DND-41 (cell line): ENCODE measurements at regions not wholly inside any gene's neighbourhood (a gene's known extent, or its start where the extent isn't known, plus 50 kb on each side); places are given as distances from the start of the nearest gene placed in this dataset.

Experiments used
- ATAC-seq: fragments of 200-7000 bp; cut with Tn5 transposase; 3 replicates; pipeline ENCODE4 v1.9.1; 2021; ENCODE audit warnings: low read depth; ENCODE audit not compliant: insufficient read depth
- DNase-seq: peaks from one replicate; pipeline ENCODE4 v3.0.0-alpha.2; 2020
- H2AFZ ChIP-seq: 2 replicates; pipeline ENCODE4 v1.6.0; 2012; ENCODE audit warnings: low read depth, low read length
- H3K27ac ChIP-seq: 2 replicates; pipeline ENCODE4 v1.5.1; 2012; ENCODE audit warnings: low read length, inconsistent platforms
- H3K27me3 ChIP-seq: fragments of 200-600 bp; sonication (generic); 2 replicates; pipeline ENCODE4 v1.6.0; 2012; ENCODE audit warnings: low read length, mild to moderate bottlenecking, inconsistent platforms; ENCODE audit not compliant: insufficient read depth, poor library complexity
- H3K36me3 ChIP-seq: 2 replicates; pipeline ENCODE4 v1.5.1; 2012; ENCODE audit warnings: low read length, inconsistent platforms; ENCODE audit not compliant: insufficient read depth
- H3K4me1 ChIP-seq: 2 replicates; pipeline ENCODE4 v1.5.1; 2012; ENCODE audit warnings: mild to moderate bottlenecking, low read length; ENCODE audit not compliant: insufficient read depth
- H3K4me2 ChIP-seq: 2 replicates; pipeline ENCODE4 v1.6.0; 2012; ENCODE audit warnings: mild to moderate bottlenecking, moderate library complexity, low read length, inconsistent platforms; ENCODE audit not compliant: insufficient read depth
- H3K4me3 ChIP-seq, 2 experiments: fragments of 200-600 bp in 1 of 2; shearing (Covaris generic) in 1 of 2; 2 replicates each; pipeline ENCODE4 v1.5.1; 2012 to 2016; ENCODE audit warnings: inconsistent platforms in 2 of 2, low read length in 2 of 2, mild to moderate bottlenecking in 2 of 2, low read depth in 1 of 2, moderate library complexity in 1 of 2
- H3K79me2 ChIP-seq: 2 replicates; pipeline ENCODE4 v1.6.0; 2012; ENCODE audit warnings: low read length, inconsistent platforms; ENCODE audit not compliant: insufficient read depth
- H3K9ac ChIP-seq: 2 replicates; pipeline ENCODE4 v1.6.0; 2012; ENCODE audit warnings: low read depth, mild to moderate bottlenecking, inconsistent platforms, low read length, moderate library complexity
- H3K9me3 ChIP-seq: 2 replicates; pipeline ENCODE4 v1.5.1; 2012; ENCODE audit warnings: low read length, moderate library complexity, mild to moderate bottlenecking, inconsistent platforms; ENCODE audit not compliant: insufficient read depth, severe bottlenecking
- H4K20me1 ChIP-seq: 2 replicates; pipeline ENCODE4 v1.6.0; 2012; ENCODE audit warnings: low read length; ENCODE audit not compliant: insufficient read depth
- EZH2 ChIP-seq: IDR thresholded peaks from 3 replicates; pipeline ENCODE4 v1.6.1; 2012; ENCODE audit warnings: borderline replicate concordance, low read depth, mild to moderate bottlenecking, moderate library complexity, low read length, inconsistent platforms; ENCODE audit not compliant: severe bottlenecking
- TF ChIP-seq, protein P1 (sequence below): IDR thresholded peaks from 2 replicates; pipeline ENCODE4 v1.5.1; 2012; ENCODE audit warnings: borderline replicate concordance, low read length, moderate library complexity, mild to moderate bottlenecking; ENCODE audit not compliant: poor library complexity, severe bottlenecking; ENCODE audit errors: extremely low read depth

GRCh38 chr2:7619203-7619970 is 702.2 kb downstream of the RNF144A start:
- Histone ChIP-seq H2AFZ (no peak overlapping the region), H3K9ac (no peak overlapping the region), H3K27ac (no peak overlapping the region), H3K36me3 (no peaks in the 10 kb centered on the region), H3K4me2 (no peak overlapping the region), H3K79me2 (no peaks in the 10 kb centered on the region), H3K27me3 (no peaks in the 10 kb centered on the region), H3K4me1 (no peaks in the 10 kb centered on the region), H3K9me3 (no peaks in the 10 kb centered on the region), H3K4me3 (no peak overlapping the region), H4K20me1 (no peaks in the 10 kb centered on the region)
- no peak for TF ChIP-seq EZH2
- TF ChIP-seq, protein P1, sequence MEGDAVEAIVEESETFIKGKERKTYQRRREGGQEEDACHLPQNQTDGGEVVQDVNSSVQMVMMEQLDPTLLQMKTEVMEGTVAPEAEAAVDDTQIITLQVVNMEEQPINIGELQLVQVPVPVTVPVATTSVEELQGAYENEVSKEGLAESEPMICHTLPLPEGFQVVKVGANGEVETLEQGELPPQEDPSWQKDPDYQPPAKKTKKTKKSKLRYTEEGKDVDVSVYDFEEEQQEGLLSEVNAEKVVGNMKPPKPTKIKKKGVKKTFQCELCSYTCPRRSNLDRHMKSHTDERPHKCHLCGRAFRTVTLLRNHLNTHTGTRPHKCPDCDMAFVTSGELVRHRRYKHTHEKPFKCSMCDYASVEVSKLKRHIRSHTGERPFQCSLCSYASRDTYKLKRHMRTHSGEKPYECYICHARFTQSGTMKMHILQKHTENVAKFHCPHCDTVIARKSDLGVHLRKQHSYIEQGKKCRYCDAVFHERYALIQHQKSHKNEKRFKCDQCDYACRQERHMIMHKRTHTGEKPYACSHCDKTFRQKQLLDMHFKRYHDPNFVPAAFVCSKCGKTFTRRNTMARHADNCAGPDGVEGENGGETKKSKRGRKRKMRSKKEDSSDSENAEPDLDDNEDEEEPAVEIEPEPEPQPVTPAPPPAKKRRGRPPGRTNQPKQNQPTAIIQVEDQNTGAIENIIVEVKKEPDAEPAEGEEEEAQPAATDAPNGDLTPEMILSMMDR: no peak
- ATAC-seq: no peak
- DNase-seq: no peak

DNA sequence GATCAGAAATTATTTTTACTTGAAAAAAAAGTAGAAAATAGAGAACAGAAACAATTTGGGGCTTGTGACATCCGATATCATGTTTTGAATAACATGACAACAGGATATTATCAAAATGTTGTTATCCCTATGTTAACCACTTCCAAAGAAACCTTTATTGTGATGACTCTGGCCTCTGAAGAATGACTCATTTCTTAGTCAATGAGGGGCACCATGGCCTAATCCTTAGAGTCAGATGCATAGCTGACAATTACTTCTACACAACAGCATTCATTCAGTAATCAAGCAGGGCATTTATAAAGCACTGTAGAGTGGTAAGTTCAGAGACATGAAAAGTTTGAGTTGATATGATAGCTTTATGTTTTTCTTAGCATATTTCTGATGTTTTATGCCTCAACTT is 703.0 kb downstream of the RNF144A start:
- DNase-seq: no peak
- Histone ChIP-seq H3K27me3 (no peaks in the 10 kb centered on the region), H3K79me2 (no peaks in the 10 kb centered on the region), H3K4me2 (no peak overlapping the region), H3K4me1 (no peaks in the 10 kb centered on the region), H3K9me3 (no peaks in the 10 kb centered on the region), H4K20me1 (no peaks in the 10 kb centered on the region), H3K4me3 (no peak overlapping the region), H3K9ac (no peak overlapping the region), H3K36me3 (no peaks in the 10 kb centered on the region), H2AFZ (no peak overlapping the region), H3K27ac (no peak overlapping the region)
- TF ChIP-seq, protein P1: no peak
- TF ChIP-seq EZH2: no peak
- no peak for ATAC-seq

DNA sequence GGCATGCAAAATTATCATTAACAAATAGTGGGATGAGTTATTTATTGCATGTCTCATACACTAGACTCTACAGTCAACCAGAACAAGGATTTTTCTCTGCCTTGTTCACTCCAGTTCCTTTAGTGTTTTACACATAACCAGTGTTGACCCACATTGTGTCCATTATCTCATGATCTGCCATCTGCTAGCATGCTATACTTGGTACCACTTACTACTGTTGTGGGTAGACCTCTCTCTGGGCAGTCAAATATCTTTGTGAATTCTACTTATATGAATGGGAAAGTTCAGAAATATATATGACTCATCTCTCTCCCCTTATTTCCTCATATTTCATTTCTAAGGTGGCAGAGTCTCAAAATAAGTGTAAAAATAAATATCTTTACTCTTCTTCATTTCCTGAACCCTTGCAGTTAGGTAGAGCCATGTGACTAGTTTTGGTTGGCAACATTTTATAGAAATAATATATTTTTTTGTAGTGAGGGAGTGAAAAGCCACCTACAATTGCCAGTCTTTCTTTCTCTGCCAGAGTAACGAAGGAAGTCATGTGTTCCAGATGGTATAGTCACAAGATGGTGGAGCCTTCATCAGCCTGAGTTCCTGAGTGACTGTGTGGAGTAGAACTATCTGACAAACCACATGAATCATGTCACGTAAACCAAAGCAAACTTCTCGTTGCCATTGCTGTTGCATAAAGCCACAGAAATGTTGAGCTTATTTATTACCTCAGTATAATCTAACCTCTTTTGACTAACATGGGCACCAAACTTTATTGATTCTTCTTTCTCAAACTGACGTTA is 704.0 kb downstream of the RNF144A start:
- Histone ChIP-seq H3K4me3 (no peak overlapping the region), H3K27ac (no peak overlapping the region), H3K4me2 (no peak overlapping the region), H3K36me3 (no peaks in the 10 kb centered on the region), H2AFZ (no peak overlapping the region), H3K79me2 (no peaks in the 10 kb centered on the region), H3K27me3 (no peaks in the 10 kb centered on the region), H3K9me3 (no peaks in the 10 kb centered on the region), H3K9ac (no peak overlapping the region), H3K4me1 (no peaks in the 10 kb centered on the region), H4K20me1 (no peaks in the 10 kb centered on the region)
- TF ChIP-seq, protein P1: no peak
- no peak for TF ChIP-seq EZH2
- ATAC-seq: peak; percentile 24; the same call in 1 of the 3 replicates
- no peak for DNase-seq
